H1 (cell line): ENCODE measurements at regions not wholly inside any gene's neighbourhood (a gene's known extent, or its start where the extent isn't known, plus 50 kb on each side); places are given as distances from the start of the nearest gene placed in this dataset.

Source experiments
- CHD1 ChIP-seq: IDR thresholded peaks from 2 replicates; pipeline ENCODE4 v1.6.1; 2012; ENCODE audit warnings: low read depth, low read length, improper control_type of control experiment
- GABPA ChIP-seq: IDR thresholded peaks from 2 replicates; pipeline ENCODE4 v1.6.1; 2011; ENCODE audit warnings: mild to moderate bottlenecking, low read length, moderate library complexity, borderline replicate concordance; ENCODE audit not compliant: insufficient read depth
- HDAC2 ChIP-seq, 2 experiments: fragments of 300-600 bp in 1 of 2; sonication (generic) in 1 of 2; IDR thresholded peaks; 2 replicates each; pipeline ENCODE4 v1.6.1; 2011 to 2012; ENCODE audit warnings: low read depth in 2 of 2, low read length in 2 of 2, mild to moderate bottlenecking in 2 of 2, moderate library complexity in 2 of 2, borderline replicate concordance in 1 of 2, inconsistent platforms in 1 of 2
- KDM1A ChIP-seq: fragments of 200-600, 300-600 bp; sonication (generic); IDR thresholded peaks from 2 replicates; pipeline ENCODE4 v1.7.1; 2016; ENCODE audit warnings: mild to moderate bottlenecking, low read length, borderline replicate concordance
- KDM4A ChIP-seq: IDR thresholded peaks from one replicate; pipeline ENCODE4 v1.7.1; 2012; ENCODE audit warnings: low read depth, mild to moderate bottlenecking, moderate library complexity, low read length, inconsistent platforms; ENCODE audit not compliant: severe bottlenecking
- YY1 ChIP-seq: IDR thresholded peaks from 2 replicates; pipeline ENCODE4 v1.6.1; 2011; ENCODE audit warnings: low read depth, mild to moderate bottlenecking, low read length

DNA sequence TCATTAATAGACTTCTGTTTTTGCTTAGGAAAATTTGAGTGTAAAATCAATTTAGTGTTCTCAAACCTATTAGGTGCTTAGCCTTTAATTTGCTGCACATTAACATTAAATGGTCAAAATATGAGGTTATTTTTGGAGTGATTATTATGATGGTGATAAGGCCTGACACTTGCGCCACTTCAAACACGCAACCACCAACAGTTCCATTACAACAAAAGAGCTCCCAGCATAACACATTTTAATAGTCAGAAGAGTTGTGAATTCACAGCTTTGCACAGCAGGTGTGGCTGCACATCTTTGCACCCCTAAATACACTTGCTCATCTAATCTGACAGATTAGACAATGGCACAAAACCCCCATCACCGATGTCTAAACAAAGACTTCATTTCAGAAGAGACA lies 940.7 kb downstream of the NR2F1-AS1 start (continued):
- no peak for TF ChIP-seq CHD1
- TF ChIP-seq KDM1A = no peak
- no peak for TF ChIP-seq GABPA
- no peak for TF ChIP-seq HDAC2 (IDR thresholded peaks at IDR 0.05; ENCODE audit: borderline replicate concordance in 1 of 2, low read depth in 2 of 2, low read length in 2 of 2)
- no peak for TF ChIP-seq KDM4A
- TF ChIP-seq YY1 = no peak
